RPMI7951 (cell line): ENCODE measurements at regions not wholly inside any gene's neighbourhood (a gene's known extent, or its start where the extent isn't known, plus 50 kb on each side); places are given as distances from the start of the nearest gene placed in this dataset.

ENCODE experiments used
- DNase-seq: peaks from one replicate; pipeline ENCODE4 v3.0.0-alpha.2; 2012; ENCODE audit warnings: low read depth

DNA sequence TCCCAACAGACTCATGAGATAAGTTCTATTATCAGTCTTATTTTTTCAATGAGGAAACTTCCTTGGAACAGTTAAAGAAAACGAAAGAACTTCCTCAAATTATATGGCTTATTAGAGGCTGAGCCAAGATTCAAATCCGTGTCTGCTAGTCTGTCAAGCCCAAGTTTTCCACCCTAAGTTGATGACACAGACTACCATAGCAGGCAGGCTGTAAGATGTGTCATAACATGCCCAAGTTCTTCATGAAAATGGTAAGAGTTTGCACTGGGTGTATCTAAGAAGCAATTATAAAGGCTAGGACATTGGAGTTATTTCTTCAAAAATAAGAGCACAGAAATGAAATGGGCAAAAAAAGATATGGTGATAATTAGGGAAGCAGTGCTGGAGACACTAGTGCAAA, 634.5 kb downstream of the BRINP1 start:
- no peak for DNase-seq

DNA sequence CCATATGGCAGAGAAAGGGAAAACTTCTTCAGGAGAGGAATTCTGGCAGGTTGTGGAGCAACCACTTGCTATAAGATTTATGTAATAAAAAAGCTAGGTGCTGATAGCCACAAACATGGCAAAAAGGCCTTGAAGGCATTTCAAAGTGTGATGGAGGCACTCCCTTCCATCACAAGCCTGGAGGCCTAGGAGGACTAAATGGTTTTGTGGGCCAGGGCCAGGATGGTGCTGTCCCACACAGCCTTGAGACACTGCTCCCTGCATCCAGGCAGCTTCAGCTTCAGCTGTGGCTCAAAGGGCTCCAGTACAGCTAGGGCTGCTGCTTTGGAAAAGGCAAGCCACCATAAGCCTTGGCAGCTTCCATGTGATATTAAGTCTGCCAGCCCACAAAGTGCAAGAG, 632.8 kb downstream of the BRINP1 start:
- DNase-seq: no peak

- DNase-seq: no peak
These were observed 618.0 kb downstream of the BRINP1 start for GRCh38 chr9:118751077-118751847.

DNA sequence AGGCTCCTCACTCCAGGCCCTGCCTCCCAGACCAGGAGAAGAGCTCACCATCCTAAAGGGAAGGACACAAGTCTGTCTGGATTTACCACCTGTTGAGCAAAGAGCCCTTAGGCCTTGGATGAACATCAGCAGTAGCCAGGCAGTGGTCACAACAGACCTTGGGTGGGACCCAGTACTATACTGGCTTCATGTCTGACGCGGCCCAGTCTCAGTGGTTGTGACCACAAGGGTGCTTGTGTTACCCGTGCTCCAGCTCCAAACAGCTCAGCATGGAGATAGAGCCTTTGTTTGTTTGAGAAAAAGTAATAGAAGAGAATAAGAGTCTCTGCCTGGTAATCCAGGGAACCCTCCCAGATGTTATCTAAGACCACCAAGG, 617.4 kb downstream of the BRINP1 start:
- DNase-seq: no peak

DNA sequence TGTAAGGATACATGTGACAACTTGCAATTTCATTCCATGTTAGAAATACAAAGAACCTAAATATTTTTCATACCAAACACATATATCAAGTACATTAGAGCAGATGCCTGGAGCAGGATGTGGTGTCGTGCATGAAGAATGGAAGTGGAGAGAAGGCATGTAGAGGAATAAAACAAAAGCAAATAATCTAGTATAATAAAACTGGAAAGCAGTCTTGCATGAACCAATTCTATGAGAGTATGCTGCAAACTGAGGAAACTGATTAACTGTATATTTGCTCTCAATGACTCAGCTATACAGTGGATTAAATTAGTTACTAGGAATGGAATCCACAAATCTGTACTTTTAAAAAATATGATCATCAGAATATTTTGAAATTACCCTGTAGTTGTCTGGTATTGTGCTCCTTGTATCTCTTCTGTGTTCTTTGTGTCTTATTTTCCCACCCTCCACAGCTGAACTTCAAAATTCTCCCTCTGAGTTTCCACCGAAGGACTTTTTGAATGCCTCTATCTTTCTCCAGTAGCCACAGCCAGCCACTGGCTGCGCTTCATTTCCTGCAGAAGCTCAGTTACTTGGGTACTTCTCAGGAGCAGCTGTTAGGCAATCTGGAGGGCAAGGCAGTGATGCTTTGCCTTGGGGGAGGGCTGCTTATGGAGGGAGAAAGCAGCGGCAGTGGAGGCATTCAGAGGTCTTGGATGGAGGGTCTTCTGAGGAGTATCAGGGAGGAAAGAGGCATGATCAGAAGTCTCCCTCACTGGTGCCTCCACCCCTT, 608.0 kb downstream of the BRINP1 start:
- DNase-seq: no peak

- DNase-seq: no peak
These were observed 601.7 kb downstream of the BRINP1 start for GRCh38 chr9:118767571-118767970.

DNA sequence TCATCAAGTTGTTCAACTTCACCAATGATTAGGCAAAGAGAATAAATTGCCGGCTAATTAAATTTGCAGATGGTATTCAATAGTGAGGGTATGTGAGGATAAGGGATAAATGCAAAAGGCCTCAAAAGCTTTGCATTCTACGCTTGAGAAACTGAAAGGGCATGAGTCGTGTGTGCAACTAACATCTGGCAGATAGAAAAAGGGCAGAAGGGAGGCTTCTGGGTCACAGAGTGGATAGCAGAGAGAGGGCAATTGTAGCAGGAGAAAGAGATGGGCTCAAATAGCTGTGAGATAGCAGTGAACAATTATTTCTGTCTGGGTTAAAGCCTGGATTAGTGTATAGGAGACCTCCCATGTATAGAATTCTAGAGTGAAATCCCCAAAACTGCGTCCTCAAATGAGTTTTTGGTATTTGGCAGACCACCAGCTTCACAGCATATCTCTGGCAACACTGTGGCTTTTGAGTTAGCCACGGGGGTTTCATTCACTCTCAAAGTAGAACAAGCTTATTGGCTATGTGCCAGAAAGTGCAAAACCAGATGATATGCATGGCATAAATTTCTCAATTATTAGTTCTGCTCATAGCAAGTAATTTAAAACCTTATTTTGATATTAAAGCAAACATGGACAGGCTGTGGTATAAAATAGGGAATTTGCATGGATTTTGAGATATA, 586.3 kb downstream of the BRINP1 start:
- DNase-seq: no peak

GRCh38 chr9:118784033-118784432, 585.2 kb downstream of the BRINP1 start:
- no peak for DNase-seq

DNA sequence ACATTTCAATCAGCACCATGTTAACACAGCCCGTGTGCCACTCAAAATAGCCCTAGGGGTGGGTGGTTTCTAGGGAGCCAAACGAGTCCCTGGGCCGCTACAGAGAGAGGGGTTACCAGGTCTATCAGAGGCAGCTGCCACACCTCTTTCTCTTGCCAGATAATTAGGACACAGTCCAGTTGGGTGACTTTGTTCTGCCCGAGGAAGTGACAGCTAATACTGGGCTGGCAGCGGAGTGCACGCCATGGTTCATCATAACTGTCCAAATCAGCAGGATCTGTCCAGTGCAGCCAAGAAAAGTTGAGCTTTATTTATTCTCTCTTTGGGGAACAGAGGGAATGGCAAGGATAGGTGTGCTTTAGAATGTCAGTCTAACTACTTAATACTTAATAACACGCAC, 583.8 kb downstream of the BRINP1 start:
- no peak for DNase-seq

DNA sequence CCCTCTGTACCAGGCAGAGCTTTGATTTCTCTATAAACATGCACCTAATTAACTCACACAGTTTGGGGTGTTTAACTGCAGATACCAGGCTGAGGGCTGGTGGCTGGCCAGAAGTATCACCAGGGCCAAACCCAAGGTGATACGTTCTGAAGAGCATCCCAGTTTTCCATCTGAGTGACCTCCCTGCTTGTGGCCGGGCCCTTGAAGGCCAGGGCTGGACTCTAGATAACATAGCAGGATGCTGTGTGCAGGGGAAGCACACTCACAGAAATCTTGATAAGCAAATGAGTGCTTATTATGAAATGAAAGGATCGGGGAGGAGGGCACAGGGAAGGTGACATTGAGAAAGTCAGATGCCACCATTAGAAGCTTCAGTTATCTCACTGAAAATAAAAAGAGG, 582.4 kb downstream of the BRINP1 start:
- no peak for DNase-seq

DNA sequence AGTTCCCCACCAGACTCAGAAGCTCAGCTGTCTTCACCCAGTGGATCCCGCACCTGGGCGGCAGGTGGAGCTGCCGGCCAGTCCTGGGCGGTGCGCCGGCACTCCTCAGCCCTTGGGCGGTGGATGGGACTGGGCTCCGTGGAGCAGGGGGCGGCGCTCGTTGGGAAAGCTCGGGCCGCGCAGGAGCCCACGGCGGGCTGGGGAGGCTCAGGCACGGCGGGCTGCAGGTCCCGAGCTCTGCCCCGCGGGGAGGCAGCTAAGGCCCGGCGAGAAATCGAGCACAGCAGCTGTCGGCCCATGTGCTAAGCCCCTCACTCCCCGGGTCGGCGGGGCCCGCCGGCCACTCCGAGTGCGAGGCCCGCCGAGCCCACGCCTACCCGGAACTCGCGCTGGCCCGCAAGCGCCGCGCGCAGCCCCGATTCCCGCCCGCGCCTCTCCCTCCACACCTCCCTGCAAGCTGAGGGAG, 560.0 kb downstream of the BRINP1 start:
- DNase-seq: no peak

DNA sequence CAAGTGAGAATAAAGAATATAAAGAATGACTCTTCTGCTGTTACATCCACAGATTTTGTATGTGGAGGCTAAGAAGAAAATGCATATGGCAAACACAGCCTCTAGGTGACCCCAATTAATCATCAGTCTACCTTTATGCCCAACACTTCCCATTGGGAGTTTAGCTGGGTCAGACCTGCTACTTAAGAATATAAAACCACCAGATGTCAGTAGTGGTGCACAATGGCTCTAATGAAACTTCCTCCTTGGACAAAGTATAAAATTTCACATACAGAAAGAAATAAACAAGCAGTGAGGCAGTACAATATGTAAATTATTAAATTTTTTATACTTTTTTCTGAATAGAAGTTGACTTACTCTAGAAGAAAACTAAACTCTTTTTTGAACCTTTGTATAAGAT, 539.9 kb downstream of the BRINP1 start:
- DNase-seq: peak; percentile 29

DNA sequence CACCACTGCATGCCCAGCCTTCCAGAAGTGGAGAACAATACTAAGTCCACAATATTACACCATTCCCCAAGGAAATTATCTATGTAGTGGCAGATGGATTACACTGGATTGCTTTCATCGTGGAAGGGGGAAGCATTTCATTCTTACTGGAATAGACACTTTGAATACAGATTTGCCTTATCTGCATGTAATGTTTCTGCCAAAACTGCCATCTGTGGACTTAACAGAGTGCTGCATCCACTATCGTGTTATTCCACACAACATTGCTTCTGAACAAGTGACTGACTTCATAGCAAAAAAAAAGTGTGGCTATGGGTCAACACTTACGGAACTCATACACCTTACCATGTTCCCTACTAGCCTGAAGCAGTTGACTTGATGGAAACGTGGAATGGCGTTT, 536.9 kb downstream of the BRINP1 start:
- no peak for DNase-seq

GRCh38 chr9:118836891-118837290, 532.3 kb downstream of the BRINP1 start:
- no peak for DNase-seq

DNA sequence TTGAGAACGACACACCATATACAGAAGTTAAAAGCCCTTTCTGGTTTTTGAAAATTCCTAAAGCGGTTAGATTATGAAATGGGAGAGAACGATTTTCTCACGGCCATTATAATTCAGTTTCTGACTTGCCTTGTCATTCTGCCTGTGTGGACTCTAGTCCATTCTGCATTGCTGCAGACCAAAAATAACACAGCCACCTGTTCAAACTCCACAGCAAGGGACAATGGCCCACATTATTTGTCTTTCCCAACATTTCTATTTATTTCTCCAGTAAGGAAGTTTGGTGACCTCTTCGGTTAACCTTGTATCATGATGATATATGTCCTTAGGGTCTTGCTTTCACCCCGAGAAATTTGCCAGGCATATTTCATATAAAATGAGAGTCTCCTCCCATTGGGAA, 497.7 kb downstream of the BRINP1 start:
- no peak for DNase-seq

GRCh38 chr9:118882684-118883083, 486.6 kb downstream of the BRINP1 start:
- peak; percentile 87 for DNase-seq

DNA sequence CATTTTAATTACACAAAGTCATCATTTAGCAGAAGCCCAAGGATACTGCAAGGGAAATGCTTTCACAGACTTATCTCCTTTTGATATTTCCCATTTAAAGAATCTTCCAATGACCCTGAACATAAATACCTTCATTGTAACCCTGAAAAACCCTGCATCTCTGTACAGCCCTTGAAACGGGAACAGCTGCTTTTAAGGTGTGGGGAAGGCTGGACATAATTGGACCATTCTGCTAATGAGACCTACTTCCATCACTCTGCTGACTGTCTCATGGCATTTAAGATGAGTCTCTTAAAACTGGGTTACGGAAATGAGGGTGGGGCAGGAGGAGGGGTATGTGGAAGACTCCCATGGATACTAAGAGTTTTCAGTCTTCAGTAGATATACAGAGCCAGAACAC, 485.8 kb downstream of the BRINP1 start:
- DNase-seq: no peak

DNA sequence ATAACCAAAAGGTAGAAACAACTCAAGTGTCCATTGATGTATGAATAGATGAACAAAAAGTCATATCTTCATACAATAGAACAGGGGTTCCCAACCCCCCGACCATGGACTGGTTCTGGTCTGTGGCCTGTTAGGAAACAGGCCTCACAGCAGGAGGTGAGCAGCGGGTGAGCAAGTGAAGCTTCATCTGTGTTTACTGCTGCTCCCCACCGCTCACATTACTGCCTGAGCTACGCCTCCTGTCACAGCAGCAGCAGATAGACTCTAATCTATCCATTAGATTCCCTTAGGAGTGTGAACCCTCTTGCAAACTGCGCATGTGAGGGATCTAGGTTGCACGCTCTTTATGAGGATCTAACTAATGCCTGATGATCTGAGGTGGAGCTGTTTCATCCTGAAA, 478.0 kb downstream of the BRINP1 start:
- no peak for DNase-seq

- peak; percentile 62 for DNase-seq
These were observed 472.8 kb downstream of the BRINP1 start for GRCh38 chr9:118896324-118897000.

DNA sequence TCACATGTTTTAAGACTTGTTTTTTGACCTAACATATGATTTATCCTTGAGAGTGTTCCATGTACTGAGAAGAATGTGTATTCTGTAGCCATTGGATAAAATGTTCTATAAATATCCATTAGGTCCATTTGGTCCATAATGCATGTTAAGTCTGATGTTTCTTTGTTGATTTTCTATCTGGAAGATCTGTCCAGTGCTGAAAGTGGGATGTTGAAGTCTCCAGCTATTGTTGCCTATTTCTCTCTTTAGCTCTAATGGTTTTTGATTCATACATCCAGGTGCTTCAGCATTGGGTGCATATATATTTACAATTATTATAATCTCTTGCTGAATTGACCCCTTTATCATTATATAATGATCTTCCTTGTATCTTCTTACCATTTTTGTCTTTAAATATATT, 451.1 kb downstream of the BRINP1 start:
- DNase-seq: no peak

GRCh38 chr9:118928722-118929121, 440.5 kb downstream of the BRINP1 start:
- DNase-seq: no peak

- peak; percentile 73 for DNase-seq
These were observed 439.9 kb downstream of the BRINP1 start for GRCh38 chr9:118929287-118929686.
